BJ (cell line): ENCODE measurements at regions not wholly inside any gene's neighbourhood (a gene's known extent, or its start where the extent isn't known, plus 50 kb on each side); places are given as distances from the start of the nearest gene placed in this dataset.
"Not testable (repeated sequence)": the region's sequence is repeated elsewhere in the genome, so short reads cannot be mapped to it uniquely, and the experiment has no call there.

Experiments
- CTCF ChIA-PET: fragments of 350-600 bp; formaldehyde crosslinking; extraction: SDS; loops from one replicate; lab custom pipeline; 2021; ENCODE audit warnings: antibody characterized with exemption, inconsistent platforms; lab: Yijun Ruan, JAX
- POLR2A ChIA-PET: fragments of 300-600 bp; sonication (Branson Sonifier 250); formaldehyde crosslinking; extraction: SDS; loops from one replicate; lab custom pipeline; 2021; ENCODE audit warnings: antibody characterized with exemption; lab: Charles Lee
- DNase-seq: peaks from one replicate; pipeline ENCODE4 v3.0.0-alpha.2; 2011; ENCODE audit warnings: low read depth
- H3K27me3 ChIP-seq: 2 replicates; pipeline ENCODE4 v1.6.0; 2011; ENCODE audit warnings: low read length; ENCODE audit not compliant: control insufficient read depth, insufficient read depth
- H3K36me3 ChIP-seq: 2 replicates; pipeline ENCODE4 v1.5.1; 2011; ENCODE audit warnings: low read length; ENCODE audit not compliant: control insufficient read depth, insufficient read depth
- H3K4me3 ChIP-seq: 2 replicates; pipeline ENCODE4 v1.5.1; 2011; ENCODE audit warnings: low read depth, mild to moderate bottlenecking, control low read depth, low read length
- TF ChIP-seq, protein P1 (sequence below): IDR thresholded peaks from 2 replicates; pipeline ENCODE4 v1.5.1; 2011; ENCODE audit warnings: low read depth, mild to moderate bottlenecking, control low read depth, inconsistent platforms, low read length, moderate library complexity; ENCODE audit not compliant: insufficient read depth

DNA sequence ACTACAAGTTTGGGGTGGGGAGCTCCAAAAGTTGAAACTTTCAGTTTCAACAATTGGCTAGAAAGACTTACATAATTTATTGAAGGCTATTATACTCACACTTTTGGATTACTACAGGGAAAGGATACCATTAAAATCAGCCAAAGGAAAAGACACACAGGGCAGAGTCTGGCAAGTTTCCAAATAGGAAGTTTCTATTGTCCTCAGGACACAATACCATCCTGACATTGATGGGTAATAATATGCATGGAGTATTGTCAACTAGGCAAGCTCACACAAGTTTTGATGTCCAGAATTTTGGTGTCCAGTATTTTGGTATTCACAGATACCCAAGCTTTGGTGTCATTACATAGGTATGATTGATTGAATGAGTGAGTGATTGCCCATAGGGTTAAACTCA lies 872.6 kb upstream of the SORCS1 start:
- H3K4me3 ChIP-seq, result no peak overlapping the region
- H3K36me3 ChIP-seq, result no peaks in the 10 kb centered on the region
- no peak for DNase-seq
- H3K27me3 ChIP-seq, result no peaks in the 10 kb centered on the region
- CTCF ChIA-PET, result no interaction called here
- TF ChIP-seq, protein P1, sequence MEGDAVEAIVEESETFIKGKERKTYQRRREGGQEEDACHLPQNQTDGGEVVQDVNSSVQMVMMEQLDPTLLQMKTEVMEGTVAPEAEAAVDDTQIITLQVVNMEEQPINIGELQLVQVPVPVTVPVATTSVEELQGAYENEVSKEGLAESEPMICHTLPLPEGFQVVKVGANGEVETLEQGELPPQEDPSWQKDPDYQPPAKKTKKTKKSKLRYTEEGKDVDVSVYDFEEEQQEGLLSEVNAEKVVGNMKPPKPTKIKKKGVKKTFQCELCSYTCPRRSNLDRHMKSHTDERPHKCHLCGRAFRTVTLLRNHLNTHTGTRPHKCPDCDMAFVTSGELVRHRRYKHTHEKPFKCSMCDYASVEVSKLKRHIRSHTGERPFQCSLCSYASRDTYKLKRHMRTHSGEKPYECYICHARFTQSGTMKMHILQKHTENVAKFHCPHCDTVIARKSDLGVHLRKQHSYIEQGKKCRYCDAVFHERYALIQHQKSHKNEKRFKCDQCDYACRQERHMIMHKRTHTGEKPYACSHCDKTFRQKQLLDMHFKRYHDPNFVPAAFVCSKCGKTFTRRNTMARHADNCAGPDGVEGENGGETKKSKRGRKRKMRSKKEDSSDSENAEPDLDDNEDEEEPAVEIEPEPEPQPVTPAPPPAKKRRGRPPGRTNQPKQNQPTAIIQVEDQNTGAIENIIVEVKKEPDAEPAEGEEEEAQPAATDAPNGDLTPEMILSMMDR, result no peak
- POLR2A ChIA-PET, result no interaction called here

DNA sequence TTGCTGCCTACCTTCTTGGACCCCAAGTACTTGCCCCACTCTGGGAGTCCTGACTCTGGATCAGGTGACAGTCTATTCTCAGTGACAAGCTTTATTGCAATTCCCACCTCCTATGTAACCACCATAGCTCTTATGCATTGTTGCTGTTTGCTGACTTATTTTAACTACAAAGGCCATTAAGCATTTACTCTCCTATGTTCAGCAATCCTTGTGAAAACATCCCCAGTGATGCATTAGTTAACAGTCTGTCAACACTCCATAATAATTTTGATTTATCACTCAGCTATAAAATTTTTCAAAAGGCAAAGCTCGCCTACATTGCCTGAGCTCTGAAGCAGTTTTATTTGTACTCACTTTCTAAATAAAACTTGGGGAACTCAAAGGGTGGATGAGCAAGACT lies 871.8 kb upstream of the SORCS1 start:
- H3K36me3 ChIP-seq, result no peaks in the 10 kb centered on the region
- CTCF ChIA-PET, result no interaction called here
- no peak overlapping the region for H3K4me3 ChIP-seq
- POLR2A ChIA-PET, result no interaction called here
- no peak for DNase-seq
- no peaks in the 10 kb centered on the region for H3K27me3 ChIP-seq
- TF ChIP-seq, protein P1, result no peak

DNA sequence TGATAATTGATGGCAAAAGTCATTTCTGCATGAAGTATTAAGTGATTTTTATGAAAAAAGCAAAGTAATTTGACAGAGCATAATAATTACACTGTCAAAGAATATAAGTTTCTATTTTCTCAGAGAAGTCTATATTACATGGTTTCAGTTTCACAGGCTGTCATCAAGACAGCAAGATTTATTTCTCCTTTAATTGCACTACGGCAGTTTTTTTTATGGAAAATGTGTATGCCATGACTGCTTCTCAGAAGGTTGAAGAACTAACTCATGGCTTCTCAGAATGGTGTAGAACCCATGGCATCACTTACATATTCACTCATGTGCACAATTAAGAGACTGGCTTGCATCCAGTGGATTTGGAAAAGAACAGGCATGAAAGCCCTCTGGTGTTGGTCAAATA lies 870.3 kb upstream of the SORCS1 start:
- CTCF ChIA-PET, result interaction anchor here (0.7 kb wide), 1 partner anchor 1321 kb away, joined by 3 read pairs; no protein-coding TSS in a partner anchor
- no peak overlapping the region for H3K4me3 ChIP-seq
- H3K27me3 ChIP-seq, result no peaks in the 10 kb centered on the region
- TF ChIP-seq, protein P1, result no peak
- POLR2A ChIA-PET, result no interaction called here
- no peaks in the 10 kb centered on the region for H3K36me3 ChIP-seq
- no peak for DNase-seq

DNA sequence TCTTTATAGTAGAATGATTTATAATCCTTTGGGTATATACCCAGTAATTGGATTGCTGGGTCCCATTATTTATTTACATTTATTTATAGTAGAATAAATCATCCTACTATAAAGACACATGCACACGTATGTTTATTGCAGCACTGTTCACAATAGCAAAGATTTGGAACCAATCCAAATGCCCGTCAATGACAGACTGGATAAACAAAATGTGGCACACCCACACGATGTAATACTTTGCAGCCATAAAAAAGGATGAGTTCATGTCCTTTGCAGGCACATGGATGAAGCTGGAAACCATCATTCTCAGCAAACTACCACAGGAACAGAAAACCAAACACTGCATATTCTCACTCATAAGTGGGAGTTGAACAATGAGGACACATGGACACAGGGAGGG lies 869.0 kb upstream of the SORCS1 start:
- CTCF ChIA-PET, H3K4me3 ChIP-seq, DNase-seq, H3K27me3 ChIP-seq, POLR2A ChIA-PET, H3K36me3 ChIP-seq: not testable (repeated sequence)

DNA sequence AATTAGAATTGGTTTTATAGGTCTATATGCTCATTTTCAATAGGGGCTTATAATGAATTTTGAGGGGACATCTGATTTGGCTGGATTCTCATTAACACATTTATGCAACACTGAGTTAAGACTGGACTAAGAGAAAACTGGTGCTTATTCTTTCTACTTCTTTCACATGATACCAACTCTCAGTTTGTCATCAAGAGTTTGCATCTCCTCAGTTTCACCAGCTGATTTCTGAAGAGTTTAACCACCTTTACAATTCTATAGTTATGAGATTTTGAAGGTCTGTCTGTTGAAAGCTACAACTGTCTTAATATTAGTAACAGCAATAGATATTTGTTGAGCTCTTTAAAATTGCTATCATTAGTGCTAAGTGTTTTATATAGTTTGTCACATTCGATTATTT lies 867.0 kb upstream of the SORCS1 start:
- Histone ChIP-seq H3K27me3 (no peaks in the 10 kb centered on the region), H3K36me3 (no peaks in the 10 kb centered on the region), H3K4me3 (no peak overlapping the region)
- ChIA-PET CTCF (no interaction called here), POLR2A (no interaction called here)
- TF ChIP-seq, protein P1, result no peak
- DNase-seq, result no peak

DNA sequence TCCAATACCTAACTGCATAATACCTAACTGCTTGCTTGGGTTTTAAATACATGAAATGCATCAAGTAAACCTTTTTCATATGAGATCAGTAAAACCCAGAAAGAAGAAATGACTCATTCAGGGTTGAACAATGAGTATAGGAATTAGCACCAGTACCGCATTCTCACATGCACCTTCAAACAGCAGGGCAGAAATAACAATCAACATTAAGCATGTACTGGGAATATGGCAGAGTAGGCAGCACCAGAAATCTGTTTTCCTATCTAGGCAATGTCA lies 850.3 kb upstream of the SORCS1 start:
- DNase-seq, result no peak
- ChIA-PET POLR2A (no interaction called here), CTCF (no interaction called here)
- TF ChIP-seq, protein P1, result no peak
- no peaks in the 10 kb centered on the region for H3K27me3 ChIP-seq
- H3K4me3 ChIP-seq, result no peak overlapping the region
- no peaks in the 10 kb centered on the region for H3K36me3 ChIP-seq
